Lower leg skin (tissue), 4 donors: ENCODE measurements at regions not wholly inside any gene's neighbourhood (a gene's known extent, or its start where the extent isn't known, plus 50 kb on each side); places are given as distances from the start of the nearest gene placed in this dataset.

ENCODE experiments used
- DNase-seq, 2 donors: peaks; one replicate each; pipeline ENCODE4 v3.0.0-alpha.2; 2019; ENCODE audit warnings: low spot score in 2 of 2
- H3K4me3 ChIP-seq: fragments of 200-600 bp; sonication (generic); 2 replicates; pipeline ENCODE4 v1.5.1; 2017; ENCODE audit warnings: mild to moderate bottlenecking, low read depth; ENCODE audit not compliant: poor library complexity, severe bottlenecking
- CTCF ChIP-seq, 3 donors: fragments of 450-650 bp; IDR thresholded peaks; one replicate each; pipeline ENCODE4 v1.5.1; 2016; ENCODE audit warnings: antibody characterized with exemption in 3 of 3, mild to moderate bottlenecking in 3 of 3, moderate library complexity in 2 of 3
- POLR2A ChIP-seq, 2 donors: fragments of 450-650 bp; IDR thresholded peaks; one replicate each; pipeline ENCODE4 v1.6.1; 2016 to 2017; ENCODE audit warnings: antibody characterized with exemption in 2 of 2, mild to moderate bottlenecking in 1 of 2, moderate library complexity in 1 of 2
- WGBS, 2 donors: methylation state at CpG; one replicate each; pipeline ENCODE4 v1.1.5; 2018; 5-methylcytosine and 5-hydroxymethylcytosine counted together
- intact Hi-C: fragments of 100-400 bp; cut with DNase I; formaldehyde crosslinking; loops from one replicate; pipeline ENCODE4 v1.15.0; 2023; ENCODE audit warnings: low total_unique reads

GRCh38 chr20:56986931-56987720 is 279.3 kb downstream of the BMP7 start:
- H3K4me3 ChIP-seq: no peak overlapping the region
- no peak for TF ChIP-seq CTCF (IDR thresholded peaks at IDR 0.05)
- TF ChIP-seq POLR2A (IDR thresholded peaks at IDR 0.05): no peak
- DNase-seq: no peak
- WGBS, 2 donors: 70 to 79% methylated on average over 12 of the region's 12 CpGs
- intact Hi-C loops: loop anchor here (10.0 kb wide), 1 partner anchor 432 kb away; no protein-coding TSS in a partner anchor

- WGBS, 2 donors: 50 to 51% methylated on average over 16 of the region's 16 CpGs
- intact Hi-C loops: loop anchor here (10.0 kb wide), 1 partner anchor 433 kb away; no protein-coding TSS in a partner anchor
- no peak for TF ChIP-seq POLR2A (IDR thresholded peaks at IDR 0.05)
- TF ChIP-seq CTCF (IDR thresholded peaks at IDR 0.05): no peak
- no peak for DNase-seq
- no peak overlapping the region for H3K4me3 ChIP-seq
Measured at GRCh38 chr20:56987986-56988385, 278.5 kb downstream of the BMP7 start.

- WGBS, 2 donors: 62 to 64% methylated on average over 8 of the region's 8 CpGs
- intact Hi-C loops: loop anchor here (10.0 kb wide), 1 partner anchor 434 kb away; no protein-coding TSS in a partner anchor
- no peak for TF ChIP-seq POLR2A (IDR thresholded peaks at IDR 0.05)
- TF ChIP-seq CTCF (IDR thresholded peaks at IDR 0.05): no peak
- no peak overlapping the region for H3K4me3 ChIP-seq
- DNase-seq: no peak
Measured at GRCh38 chr20:56988446-56988845, 278.0 kb downstream of the BMP7 start.

GRCh38 chr20:56989516-56989915 is 276.9 kb downstream of the BMP7 start:
- 88 to 89% methylated on average over 3 of the region's 3 CpGs for WGBS, 2 donors
- intact Hi-C loops: loop anchor here (10.0 kb wide), 1 partner anchor 435 kb away; no protein-coding TSS in a partner anchor
- no peak overlapping the region for H3K4me3 ChIP-seq
- no peak for TF ChIP-seq POLR2A (IDR thresholded peaks at IDR 0.05)
- no peak for TF ChIP-seq CTCF (IDR thresholded peaks at IDR 0.05)
- DNase-seq: no peak

GRCh38 chr20:56993020-56993559 is 273.4 kb downstream of the BMP7 start:
- intact Hi-C loops: no loop called here
- WGBS, 2 donors: 87 to 91% methylated on average over 3 of the region's 3 CpGs
- H3K4me3 ChIP-seq: no peak overlapping the region
- no peak for DNase-seq
- no peak for TF ChIP-seq CTCF (IDR thresholded peaks at IDR 0.05)
- TF ChIP-seq POLR2A (IDR thresholded peaks at IDR 0.05): no peak
